SK-N-SH (cell line): ENCODE measurements at regions not wholly inside any gene's neighbourhood (a gene's known extent, or its start where the extent isn't known, plus 50 kb on each side); places are given as distances from the start of the nearest gene placed in this dataset.

Source experiments
- CTCF ChIA-PET: fragments of 300-600, 350-600 bp; formaldehyde crosslinking; extraction: SDS; loops from one replicate; lab custom pipeline; 2021; lab: Yijun Ruan, JAX
- POLR2A ChIA-PET: fragments of 350-600 bp; sonication (Branson Sonifier 250); formaldehyde crosslinking; extraction: SDS; loops from one replicate; lab custom pipeline; 2020; ENCODE audit warnings: antibody characterized with exemption, inconsistent platforms; lab: Yijun Ruan, JAX
- DNase-seq: peaks from one replicate; pipeline ENCODE4 v3.0.0; 2012
- H2AFZ ChIP-seq: fragments of 200-600 bp; sonication (generic); 2 replicates; pipeline ENCODE4 v1.8.1; 2016; ENCODE audit warnings: antibody characterized with exemption, mild to moderate bottlenecking, low read depth
- H3F3A ChIP-seq: fragments of 200-600 bp; sonication (generic); replicated peaks from 2 replicates; pipeline ENCODE3; 2016; ENCODE audit warnings: antibody characterized with exemption, mild to moderate bottlenecking; ENCODE audit not compliant: insufficient read depth
- H3K27ac ChIP-seq, 2 experiments: fragments of 200-500 bp in 1 of 2; fragments of 200-600 bp in 1 of 2; sonication (Bioruptor generic) in 1 of 2; sonication (generic), shearing (Covaris generic) in 1 of 2; 2 replicates each; pipeline versions ENCODE4 v1.5.1 to v1.6.1; 2014 to 2016; ENCODE audit warnings: low read depth in 2 of 2, inconsistent platforms in 1 of 2, low read length in 1 of 2, mild to moderate bottlenecking in 1 of 2, mixed read lengths in 1 of 2
- H3K27me3 ChIP-seq: fragments of 200-600 bp; sonication (generic), shearing (Covaris generic); 2 replicates; pipeline ENCODE4 v1.6.1; 2016; ENCODE audit warnings: mixed run types; ENCODE audit not compliant: insufficient read depth
- H3K36me3 ChIP-seq, 2 experiments: fragments of 200-500 bp in 1 of 2; fragments of 200-600 bp in 1 of 2; sonication (Bioruptor generic) in 1 of 2; sonication (generic) in 1 of 2; replicated peaks in 1 of 2; 2 replicates each; pipeline versions ENCODE3 to v1.5.1; 2014 to 2016; ENCODE audit warnings: low read length in 1 of 2, mild to moderate bottlenecking in 1 of 2; ENCODE audit not compliant: insufficient read depth in 2 of 2, control insufficient read depth in 1 of 2
- H3K4me1 ChIP-seq, 2 experiments: fragments of 200-500 bp in 1 of 2; fragments of 200-600 bp in 1 of 2; sonication (Bioruptor generic) in 1 of 2; sonication (generic), shearing (Covaris generic) in 1 of 2; 2 replicates each; pipeline versions ENCODE4 v1.5.1 to v1.6.1; 2014 to 2016; ENCODE audit warnings: low read depth in 1 of 2, low read length in 1 of 2, mixed run types in 1 of 2; ENCODE audit not compliant: insufficient read depth in 2 of 2, control insufficient read depth in 1 of 2
- H3K4me2 ChIP-seq: fragments of 200-600 bp; sonication (generic), shearing (Covaris generic); 2 replicates; pipeline ENCODE4 v1.6.1; 2017; ENCODE audit warnings: mixed run types
- H3K4me3 ChIP-seq, 2 experiments: fragments of 200-500 bp in 1 of 2; fragments of 200-600 bp in 1 of 2; sonication (Bioruptor generic) in 1 of 2; sonication (generic), shearing (Covaris generic) in 1 of 2; 2 replicates each; pipeline versions ENCODE4 v1.5.1 to v1.8.1; 2014 to 2016; ENCODE audit warnings: low read depth in 2 of 2, inconsistent platforms in 1 of 2, low read length in 1 of 2, mild to moderate bottlenecking in 1 of 2, mixed read lengths in 1 of 2, moderate library complexity in 1 of 2
- H3K79me2 ChIP-seq: fragments of 200-600 bp; sonication (generic); 2 replicates; pipeline ENCODE4 v1.8.1; 2017; ENCODE audit warnings: mild to moderate bottlenecking; ENCODE audit not compliant: insufficient read depth
- H3K9ac ChIP-seq: fragments of 200-600 bp; sonication (generic); 2 replicates; pipeline ENCODE4 v1.6.1; 2017; ENCODE audit warnings: mixed run types
- H3K9me2 ChIP-seq: fragments of 200-600 bp; sonication (generic); 2 replicates; pipeline ENCODE4 v1.6.1; 2017; ENCODE audit warnings: mixed run types
- H3K9me3 ChIP-seq: fragments of 200-600 bp; sonication (generic); 2 replicates; pipeline ENCODE4 v1.6.1; 2017; ENCODE audit warnings: mixed run types, mild to moderate bottlenecking, moderate library complexity
- H4K20me1 ChIP-seq: fragments of 200-600 bp; sonication (generic); 2 replicates; pipeline ENCODE4 v1.6.1; 2017; ENCODE audit warnings: mild to moderate bottlenecking, mixed run types; ENCODE audit not compliant: insufficient read depth
- CTCF ChIP-seq: fragments of 200-600 bp; sonication (generic); IDR thresholded peaks from 2 replicates; pipeline ENCODE4 v1.6.1; 2017; ENCODE audit warnings: antibody characterized with exemption, mild to moderate bottlenecking, moderate library complexity
- EP300 ChIP-seq, 2 experiments: IDR thresholded peaks; 2 replicates each; pipeline versions ENCODE4 v1.4.0 to v1.6.1; 2012; ENCODE audit warnings: borderline replicate concordance in 1 of 2, low read depth in 1 of 2, low read length in 1 of 2
- FOSL2 ChIP-seq: IDR thresholded peaks from 2 replicates; pipeline ENCODE4 v1.4.0; 2012; ENCODE audit warnings: low read depth, mild to moderate bottlenecking, moderate library complexity, borderline replicate concordance
- JUND ChIP-seq: IDR thresholded peaks from 2 replicates; pipeline ENCODE4 v1.4.0; 2012
- MAX ChIP-seq: IDR thresholded peaks from 2 replicates; pipeline ENCODE4 v1.4.0; 2012; ENCODE audit warnings: low read depth
- MEF2A ChIP-seq: IDR thresholded peaks from 2 replicates; pipeline ENCODE4 v1.4.0; 2012; ENCODE audit warnings: low read depth, borderline replicate concordance
- MXI1 ChIP-seq: IDR thresholded peaks from 2 replicates; pipeline ENCODE4 v1.6.1; 2012; ENCODE audit warnings: mild to moderate bottlenecking, low read depth, low read length, improper control_type of control experiment
- RFX5 ChIP-seq: IDR thresholded peaks from 2 replicates; pipeline ENCODE4 v1.6.1; 2012; ENCODE audit warnings: mild to moderate bottlenecking, improper control_type of control experiment, low read length
- TEAD4 ChIP-seq: IDR thresholded peaks from 2 replicates; pipeline ENCODE4 v1.4.0; 2012; ENCODE audit warnings: mild to moderate bottlenecking, borderline replicate concordance; ENCODE audit not compliant: insufficient read depth
- WGBS: methylation state at CpG from one replicate; pipeline ENCODE4 v1.1.6; 2017; ENCODE audit warnings: low lambda C conversion rate; 5-methylcytosine and 5-hydroxymethylcytosine counted together
- TF ChIP-seq, protein P1 (sequence below): IDR thresholded peaks from 2 replicates; pipeline ENCODE4 v1.4.0; 2012; ENCODE audit warnings: low read depth, borderline replicate concordance
- TF ChIP-seq, protein P2 (sequence below): fragments of 150-350 bp; IDR thresholded peaks from 2 replicates; pipeline ENCODE4 v1.6.1; 2017; ENCODE audit warnings: antibody characterized with exemption, low read length, low read depth, borderline replicate concordance
- TF ChIP-seq, protein P3 (sequence below): IDR thresholded peaks from 2 replicates; pipeline ENCODE4 v1.4.0; 2012; ENCODE audit warnings: low read depth, borderline replicate concordance

DNA sequence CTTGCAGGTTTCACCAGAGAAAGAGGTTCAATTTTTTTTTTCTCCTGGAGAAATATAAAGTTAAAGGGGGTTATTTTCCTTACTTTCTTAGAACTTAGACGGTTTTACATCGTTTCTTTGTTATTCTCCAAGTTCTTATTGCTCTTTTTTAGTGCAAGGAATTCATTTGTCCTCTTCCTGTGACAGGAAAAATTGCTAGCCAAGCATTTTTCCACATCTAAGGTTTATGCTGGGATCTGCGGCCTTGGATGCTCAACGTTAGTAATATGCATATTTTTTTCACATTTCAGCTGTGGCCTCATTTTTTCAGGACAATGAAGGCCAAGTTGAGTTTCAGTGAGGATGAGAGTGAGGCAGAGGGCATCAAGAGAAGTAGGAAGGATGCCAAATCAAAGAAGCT lies 948.9 kb downstream of the PCDH19 start (continued):
- no peak for TF ChIP-seq MEF2A
- TF ChIP-seq FOSL2: no peak
- TF ChIP-seq, protein P1, sequence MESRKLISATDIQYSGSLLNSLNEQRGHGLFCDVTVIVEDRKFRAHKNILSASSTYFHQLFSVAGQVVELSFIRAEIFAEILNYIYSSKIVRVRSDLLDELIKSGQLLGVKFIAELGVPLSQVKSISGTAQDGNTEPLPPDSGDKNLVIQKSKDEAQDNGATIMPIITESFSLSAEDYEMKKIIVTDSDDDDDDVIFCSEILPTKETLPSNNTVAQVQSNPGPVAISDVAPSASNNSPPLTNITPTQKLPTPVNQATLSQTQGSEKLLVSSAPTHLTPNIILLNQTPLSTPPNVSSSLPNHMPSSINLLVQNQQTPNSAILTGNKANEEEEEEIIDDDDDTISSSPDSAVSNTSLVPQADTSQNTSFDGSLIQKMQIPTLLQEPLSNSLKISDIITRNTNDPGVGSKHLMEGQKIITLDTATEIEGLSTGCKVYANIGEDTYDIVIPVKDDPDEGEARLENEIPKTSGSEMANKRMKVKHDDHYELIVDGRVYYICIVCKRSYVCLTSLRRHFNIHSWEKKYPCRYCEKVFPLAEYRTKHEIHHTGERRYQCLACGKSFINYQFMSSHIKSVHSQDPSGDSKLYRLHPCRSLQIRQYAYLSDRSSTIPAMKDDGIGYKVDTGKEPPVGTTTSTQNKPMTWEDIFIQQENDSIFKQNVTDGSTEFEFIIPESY: no peak
- TF ChIP-seq CTCF: no peak

- H3K9me2 ChIP-seq: no peaks in the 10 kb centered on the region
- TF ChIP-seq EP300 (IDR thresholded peaks at IDR 0.05; ENCODE audit: borderline replicate concordance in 1 of 2, low read depth in 1 of 2, low read length in 1 of 2) (no peak), JUND (no peak), TEAD4 (no peak), MAX (no peak), RFX5 (no peak), MXI1 (no peak)
- TF ChIP-seq, protein P2, sequence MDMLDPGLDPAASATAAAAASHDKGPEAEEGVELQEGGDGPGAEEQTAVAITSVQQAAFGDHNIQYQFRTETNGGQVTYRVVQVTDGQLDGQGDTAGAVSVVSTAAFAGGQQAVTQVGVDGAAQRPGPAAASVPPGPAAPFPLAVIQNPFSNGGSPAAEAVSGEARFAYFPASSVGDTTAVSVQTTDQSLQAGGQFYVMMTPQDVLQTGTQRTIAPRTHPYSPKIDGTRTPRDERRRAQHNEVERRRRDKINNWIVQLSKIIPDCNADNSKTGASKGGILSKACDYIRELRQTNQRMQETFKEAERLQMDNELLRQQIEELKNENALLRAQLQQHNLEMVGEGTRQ: no peak
- TF ChIP-seq, protein P3, sequence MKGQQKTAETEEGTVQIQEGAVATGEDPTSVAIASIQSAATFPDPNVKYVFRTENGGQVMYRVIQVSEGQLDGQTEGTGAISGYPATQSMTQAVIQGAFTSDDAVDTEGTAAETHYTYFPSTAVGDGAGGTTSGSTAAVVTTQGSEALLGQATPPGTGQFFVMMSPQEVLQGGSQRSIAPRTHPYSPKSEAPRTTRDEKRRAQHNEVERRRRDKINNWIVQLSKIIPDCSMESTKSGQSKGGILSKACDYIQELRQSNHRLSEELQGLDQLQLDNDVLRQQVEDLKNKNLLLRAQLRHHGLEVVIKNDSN: no peak
- no peak overlapping the region for H3K27ac ChIP-seq
- no peaks in the 10 kb centered on the region for H3F3A ChIP-seq
- no peak overlapping the region for H3K9ac ChIP-seq
- no peaks in the 10 kb centered on the region for H3K36me3 ChIP-seq
- H3K27me3 ChIP-seq: no peaks in the 10 kb centered on the region
- H3K9me3 ChIP-seq: no peaks in the 10 kb centered on the region; the same call in 1 of the 2 replicates
- H4K20me1 ChIP-seq: no peaks in the 10 kb centered on the region
- ChIA-PET POLR2A (no interaction called here), CTCF (no interaction called here)
- WGBS: 39% methylated on average over 1 of the region's 1 CpG
- no peaks in the 10 kb centered on the region for H3K4me1 ChIP-seq
- H3K4me2 ChIP-seq: no peak overlapping the region
- H2AFZ ChIP-seq: no peak overlapping the region
- no peak overlapping the region for H3K4me3 ChIP-seq
- DNase-seq: no peak
- H3K79me2 ChIP-seq: no peaks in the 10 kb centered on the region
Observed at GRCh38 chrX:99445336-99445735, 964.7 kb downstream of the PCDH19 start.
